ENCODE measurements at regions not wholly inside any gene's neighbourhood (a gene's known extent, or its start where the extent isn't known, plus 50 kb on each side); places are given as distances from the start of the nearest gene placed in this dataset.
"Not testable (repeated sequence)": the region's sequence is repeated elsewhere in the genome, so short reads cannot be mapped to it uniquely, and the experiment has no call there.

- DNase-seq: peak; percentile 77
Observed at GRCh38 chr2:133886735-133887675, 318.7 kb upstream of the NCKAP5 start.

- DNase-seq: no peak
Observed at GRCh38 chr2:133887676-133888040, 319.4 kb upstream of the NCKAP5 start.

- no peak for DNase-seq
Observed at GRCh38 chr2:133888107-133888506, 319.8 kb upstream of the NCKAP5 start.

- no peak for DNase-seq
Observed at GRCh38 chr2:133888621-133889219, 320.5 kb upstream of the NCKAP5 start.

GRCh38 chr2:133892352-133892913 lies 324.2 kb upstream of the NCKAP5 start:
- DNase-seq: no peak

GRCh38 chr2:133894429-133894828 lies 326.2 kb upstream of the NCKAP5 start:
- DNase-seq: no peak

- DNase-seq: not testable (repeated sequence)
Observed at GRCh38 chr2:133897838-133898237, 329.6 kb upstream of the NCKAP5 start.

GRCh38 chr2:133900909-133901308 lies 332.6 kb upstream of the NCKAP5 start:
- no peak for DNase-seq

- DNase-seq: no peak
Observed at GRCh38 chr2:133906396-133906795, 338.1 kb upstream of the NCKAP5 start.

- DNase-seq: no peak
Observed at GRCh38 chr2:133906926-133907325, 338.7 kb upstream of the NCKAP5 start.

GRCh38 chr2:133908171-133908570 lies 339.9 kb upstream of the NCKAP5 start:
- DNase-seq: no peak

GRCh38 chr2:133918141-133918540 lies 335.7 kb upstream of the MGAT5 start:
- DNase-seq: no peak

- DNase-seq: no peak
Observed at GRCh38 chr2:133919285-133919684, 334.6 kb upstream of the MGAT5 start.

GRCh38 chr2:133927894-133928293 lies 326.0 kb upstream of the MGAT5 start:
- DNase-seq: no peak

GRCh38 chr2:133936096-133936495 lies 317.8 kb upstream of the MGAT5 start:
- DNase-seq: no peak

GRCh38 chr2:133936601-133937000 lies 317.3 kb upstream of the MGAT5 start:
- DNase-seq: no peak

- DNase-seq: no peak
Observed at GRCh38 chr2:133937669-133938068, 316.2 kb upstream of the MGAT5 start.

- peak; percentile 1 for DNase-seq
Observed at GRCh38 chr2:133940134-133940533, 313.7 kb upstream of the MGAT5 start.

- no peak for DNase-seq
Observed at GRCh38 chr2:133941666-133942065, 312.2 kb upstream of the MGAT5 start.

GRCh38 chr2:133942398-133942797 lies 311.5 kb upstream of the MGAT5 start:
- no peak for DNase-seq

GRCh38 chr2:133943108-133943507 lies 310.8 kb upstream of the MGAT5 start:
- DNase-seq: no peak

GRCh38 chr2:133945089-133945488 lies 308.8 kb upstream of the MGAT5 start:
- DNase-seq: no peak

GRCh38 chr2:133947057-133947456 lies 306.8 kb upstream of the MGAT5 start:
- DNase-seq: no peak

All from NCI-H345 (cell line).